Mammary epithelial cell (primary cell): ENCODE measurements at regions not wholly inside any gene's neighbourhood (a gene's known extent, or its start where the extent isn't known, plus 50 kb on each side); places are given as distances from the start of the nearest gene placed in this dataset.
"Not testable (repeated sequence)": the region's sequence is repeated elsewhere in the genome, so short reads cannot be mapped to it uniquely, and the experiment has no call there.

ENCODE experiments used
- EZH2 ChIP-seq: IDR thresholded peaks from 2 replicates; pipeline ENCODE4 v1.6.1; 2012; ENCODE audit warnings: low read length, inconsistent platforms, borderline replicate concordance
- TF ChIP-seq, protein P1 (sequence below), 2 donors: IDR thresholded peaks in 1 of 2; conservative IDR thresholded peaks in 1 of 2; 2 replicates each; pipeline ENCODE4 v1.5.1; 2011 to 2012; ENCODE audit warnings: inconsistent platforms in 2 of 2, low read length in 2 of 2, mild to moderate bottlenecking in 2 of 2, control low read depth in 1 of 2, low read depth in 1 of 2; ENCODE audit not compliant: insufficient read depth in 1 of 2; ENCODE audit errors: extremely low read depth in 1 of 2

DNA sequence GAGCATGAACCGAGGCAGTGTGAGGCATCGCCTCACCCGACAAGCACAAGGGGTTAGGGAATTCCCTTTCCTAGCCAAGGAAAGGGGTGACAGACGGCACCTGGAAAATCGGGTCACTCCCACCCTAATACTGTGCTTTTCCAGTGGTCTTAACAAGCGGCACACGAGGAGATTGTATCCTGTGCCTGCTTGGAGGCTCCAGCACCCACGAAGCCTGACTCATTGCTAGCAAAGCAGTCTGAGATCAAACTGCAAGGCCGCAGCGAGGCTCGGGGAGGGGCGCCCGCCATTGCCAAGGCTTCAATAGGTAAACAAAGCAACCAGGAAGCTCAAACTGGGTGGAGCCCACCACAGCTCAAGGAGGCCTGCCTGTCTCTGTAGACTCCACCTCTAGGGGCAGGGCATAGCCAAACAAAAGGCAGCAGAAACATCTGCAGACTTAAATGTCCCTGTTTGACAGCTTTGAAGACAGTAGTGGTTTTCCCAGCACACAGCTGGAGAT is 109.0 kb upstream of the IRAK1BP1 start:
- TF ChIP-seq, protein P1, sequence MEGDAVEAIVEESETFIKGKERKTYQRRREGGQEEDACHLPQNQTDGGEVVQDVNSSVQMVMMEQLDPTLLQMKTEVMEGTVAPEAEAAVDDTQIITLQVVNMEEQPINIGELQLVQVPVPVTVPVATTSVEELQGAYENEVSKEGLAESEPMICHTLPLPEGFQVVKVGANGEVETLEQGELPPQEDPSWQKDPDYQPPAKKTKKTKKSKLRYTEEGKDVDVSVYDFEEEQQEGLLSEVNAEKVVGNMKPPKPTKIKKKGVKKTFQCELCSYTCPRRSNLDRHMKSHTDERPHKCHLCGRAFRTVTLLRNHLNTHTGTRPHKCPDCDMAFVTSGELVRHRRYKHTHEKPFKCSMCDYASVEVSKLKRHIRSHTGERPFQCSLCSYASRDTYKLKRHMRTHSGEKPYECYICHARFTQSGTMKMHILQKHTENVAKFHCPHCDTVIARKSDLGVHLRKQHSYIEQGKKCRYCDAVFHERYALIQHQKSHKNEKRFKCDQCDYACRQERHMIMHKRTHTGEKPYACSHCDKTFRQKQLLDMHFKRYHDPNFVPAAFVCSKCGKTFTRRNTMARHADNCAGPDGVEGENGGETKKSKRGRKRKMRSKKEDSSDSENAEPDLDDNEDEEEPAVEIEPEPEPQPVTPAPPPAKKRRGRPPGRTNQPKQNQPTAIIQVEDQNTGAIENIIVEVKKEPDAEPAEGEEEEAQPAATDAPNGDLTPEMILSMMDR (conservative IDR thresholded peaks at IDR 0.05 in 1 of 2, IDR thresholded peaks at IDR 0.05 in 1 of 2; ENCODE audit: extremely low read depth in 1 of 2, insufficient read depth in 1 of 2, low read depth in 1 of 2, low read length in 2 of 2), result not testable (repeated sequence)
- not testable (repeated sequence) for TF ChIP-seq EZH2
